ENCODE measurements at regions not wholly inside any gene's neighbourhood (a gene's known extent, or its start where the extent isn't known, plus 50 kb on each side); places are given as distances from the start of the nearest gene placed in this dataset.

DNA sequence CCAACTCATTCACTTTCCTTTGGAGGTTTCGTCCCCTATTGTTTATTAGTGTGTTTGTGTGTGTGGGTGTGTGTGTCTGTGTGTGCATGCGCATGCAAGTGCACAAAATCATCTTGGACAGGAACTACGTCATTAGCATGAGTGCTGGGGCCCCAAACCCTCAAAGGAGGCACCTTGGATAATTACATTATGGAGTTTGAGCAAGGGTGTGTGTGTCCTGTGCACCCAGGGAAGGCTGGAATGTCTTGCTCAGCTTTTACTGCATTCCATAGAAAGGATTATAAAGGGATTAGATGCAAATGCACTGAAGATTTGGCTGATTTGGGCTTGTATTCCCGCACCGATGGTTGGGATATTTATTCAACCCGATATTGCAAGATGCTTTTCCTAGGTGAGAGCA is 203.4 kb upstream of the NAV2 start:
- ATAC-seq (no peak), DNase-seq (no peak)
- H3K27ac ChIP-seq = no peak overlapping the region
- no peaks in the 10 kb centered on the region for H3K36me3 ChIP-seq
- no peak overlapping the region for H3K4me3 ChIP-seq
- no peaks in the 10 kb centered on the region for H3K27me3 ChIP-seq
- intact Hi-C loops (cut with DNase I) = no loop called here
- no peaks in the 10 kb centered on the region for H3K9me3 ChIP-seq
- TF ChIP-seq, protein P1, sequence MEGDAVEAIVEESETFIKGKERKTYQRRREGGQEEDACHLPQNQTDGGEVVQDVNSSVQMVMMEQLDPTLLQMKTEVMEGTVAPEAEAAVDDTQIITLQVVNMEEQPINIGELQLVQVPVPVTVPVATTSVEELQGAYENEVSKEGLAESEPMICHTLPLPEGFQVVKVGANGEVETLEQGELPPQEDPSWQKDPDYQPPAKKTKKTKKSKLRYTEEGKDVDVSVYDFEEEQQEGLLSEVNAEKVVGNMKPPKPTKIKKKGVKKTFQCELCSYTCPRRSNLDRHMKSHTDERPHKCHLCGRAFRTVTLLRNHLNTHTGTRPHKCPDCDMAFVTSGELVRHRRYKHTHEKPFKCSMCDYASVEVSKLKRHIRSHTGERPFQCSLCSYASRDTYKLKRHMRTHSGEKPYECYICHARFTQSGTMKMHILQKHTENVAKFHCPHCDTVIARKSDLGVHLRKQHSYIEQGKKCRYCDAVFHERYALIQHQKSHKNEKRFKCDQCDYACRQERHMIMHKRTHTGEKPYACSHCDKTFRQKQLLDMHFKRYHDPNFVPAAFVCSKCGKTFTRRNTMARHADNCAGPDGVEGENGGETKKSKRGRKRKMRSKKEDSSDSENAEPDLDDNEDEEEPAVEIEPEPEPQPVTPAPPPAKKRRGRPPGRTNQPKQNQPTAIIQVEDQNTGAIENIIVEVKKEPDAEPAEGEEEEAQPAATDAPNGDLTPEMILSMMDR (IDR thresholded peaks at IDR 0.05) = no peak
- no peaks in the 10 kb centered on the region for H3K4me1 ChIP-seq

DNA sequence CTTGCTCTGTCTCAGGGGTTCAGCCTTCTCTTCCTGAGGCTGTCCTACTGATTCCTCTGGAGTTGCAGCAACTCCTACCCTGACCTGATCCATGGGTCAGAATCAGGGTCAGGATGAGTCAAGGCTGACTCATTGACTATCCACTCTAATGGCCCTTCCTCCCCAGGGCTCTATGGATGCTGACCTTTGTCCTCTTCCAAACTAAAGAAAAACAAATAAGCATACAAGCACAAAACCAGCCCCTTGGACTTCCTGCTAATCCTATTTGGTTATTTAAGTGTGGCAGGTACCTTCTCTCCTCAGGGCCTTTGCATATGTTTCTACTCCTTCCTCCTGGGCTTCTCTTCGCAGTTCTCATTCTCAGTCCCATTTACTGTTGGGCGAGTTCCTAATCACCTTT is 204.5 kb upstream of the NAV2 start:
- H3K9me3 ChIP-seq = no peaks in the 10 kb centered on the region
- no peak overlapping the region for H3K4me3 ChIP-seq
- intact Hi-C loops (cut with DNase I) = no loop called here
- H3K27ac ChIP-seq = no peak overlapping the region
- H3K36me3 ChIP-seq = no peaks in the 10 kb centered on the region
- TF ChIP-seq, protein P1 (IDR thresholded peaks at IDR 0.05) = no peak
- H3K27me3 ChIP-seq = no peaks in the 10 kb centered on the region
- ATAC-seq (no peak), DNase-seq (no peak)
- H3K4me1 ChIP-seq = no peaks in the 10 kb centered on the region

DNA sequence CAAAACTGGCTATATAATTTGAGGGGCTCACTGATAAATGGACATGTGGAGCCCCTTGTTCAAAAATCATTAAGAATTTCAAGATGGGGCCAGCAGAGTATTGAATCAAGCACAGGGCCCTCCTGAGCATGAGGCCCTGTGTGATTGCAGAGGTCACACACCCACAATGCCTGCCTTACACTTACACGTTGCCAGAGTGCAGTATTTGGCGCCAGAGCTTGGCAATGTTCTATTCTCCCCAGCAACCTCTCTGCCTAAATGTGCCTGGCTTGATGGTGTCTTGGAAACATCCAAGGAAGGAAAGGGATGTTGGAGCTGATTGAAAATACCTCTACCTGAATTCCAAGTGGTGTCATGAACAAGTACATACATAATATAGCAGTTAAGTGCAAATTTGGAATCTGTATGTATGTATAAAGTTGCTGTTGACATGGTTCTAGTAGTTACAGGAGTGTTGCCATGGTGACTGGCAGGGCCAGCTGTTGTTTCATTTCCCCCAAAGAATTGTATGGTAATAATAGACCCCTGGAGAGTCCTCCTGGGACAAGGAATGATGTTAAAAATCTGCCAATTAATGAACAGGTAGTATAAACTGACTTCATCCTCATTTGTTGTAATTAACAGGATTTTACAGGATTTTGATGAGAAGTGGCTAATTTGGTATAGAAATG is 205.7 kb upstream of the NAV2 start:
- Histone ChIP-seq H3K9me3 (no peaks in the 10 kb centered on the region), H3K4me3 (no peak overlapping the region), H3K4me1 (no peaks in the 10 kb centered on the region), H3K27me3 (no peaks in the 10 kb centered on the region), H3K36me3 (no peaks in the 10 kb centered on the region), H3K27ac (no peak overlapping the region)
- ATAC-seq (no peak), DNase-seq (no peak)
- intact Hi-C loops (cut with DNase I) = no loop called here
- TF ChIP-seq, protein P1 (IDR thresholded peaks at IDR 0.05) = no peak

DNA sequence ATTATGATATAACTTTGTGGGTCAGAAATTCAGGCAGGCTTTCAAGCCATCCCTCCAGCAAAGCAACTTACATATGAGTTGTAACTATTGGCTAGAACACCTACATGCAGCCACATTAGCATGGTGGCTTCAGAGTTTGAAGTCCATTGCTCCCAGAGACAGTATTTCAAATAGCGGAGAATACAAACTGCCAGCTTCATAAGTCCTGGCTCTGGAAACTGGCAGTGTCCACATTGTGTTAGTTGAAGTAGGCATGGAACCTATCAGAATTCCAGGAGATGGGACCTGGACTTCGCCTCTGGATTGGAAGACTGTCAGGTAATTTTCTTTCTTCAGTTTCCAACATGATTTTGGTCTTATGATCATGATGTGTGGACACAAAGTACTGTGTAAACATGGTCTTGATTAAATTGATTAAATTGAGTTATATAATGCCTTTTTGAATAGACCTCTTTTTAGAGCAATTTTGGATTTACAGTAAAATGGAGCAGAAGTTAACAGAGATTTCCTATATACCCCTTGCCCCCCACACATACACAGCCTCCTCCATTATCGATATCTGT is 209.9 kb upstream of the NAV2 start:
- Histone ChIP-seq H3K4me3 (no peak overlapping the region), H3K27me3 (no peaks in the 10 kb centered on the region), H3K9me3 (no peaks in the 10 kb centered on the region), H3K27ac (no peak overlapping the region), H3K4me1 (no peaks in the 10 kb centered on the region), H3K36me3 (no peaks in the 10 kb centered on the region)
- TF ChIP-seq, protein P1 (IDR thresholded peaks at IDR 0.05) = no peak
- intact Hi-C loops (cut with DNase I) = no loop called here
- DNase-seq (no peak), ATAC-seq (no peak)

DNA sequence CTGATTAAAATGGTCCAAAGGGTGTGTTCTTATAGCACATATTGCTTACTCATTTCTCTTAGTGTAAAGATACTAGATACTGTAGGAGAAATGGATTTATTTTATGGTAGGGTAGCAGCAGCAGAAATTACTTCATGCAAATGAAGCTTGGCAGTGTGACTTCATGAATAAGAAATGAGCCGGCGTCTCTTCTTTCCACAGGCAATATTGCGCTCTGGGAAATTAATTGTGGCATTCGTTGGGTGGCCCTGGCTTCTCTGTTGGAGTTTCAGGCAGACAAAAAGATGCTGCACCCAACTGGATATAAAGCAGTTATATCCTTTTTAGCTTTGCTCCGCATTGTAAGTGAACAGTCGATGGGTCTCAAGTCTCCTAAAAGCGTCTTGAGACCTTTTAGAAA is 211.0 kb upstream of the NAV2 start:
- Histone ChIP-seq H3K4me3 (no peak overlapping the region), H3K27ac (no peak overlapping the region), H3K9me3 (no peaks in the 10 kb centered on the region), H3K36me3 (no peaks in the 10 kb centered on the region), H3K27me3 (no peaks in the 10 kb centered on the region), H3K4me1 (no peaks in the 10 kb centered on the region)
- ATAC-seq (no peak), DNase-seq (no peak)
- TF ChIP-seq, protein P1 (IDR thresholded peaks at IDR 0.05) = no peak
- intact Hi-C loops (cut with DNase I) = no loop called here

Measured in upper lobe of right lung (tissue), 1 donor.